CD4-positive, alpha-beta T cell (primary cell): ENCODE measurements at regions not wholly inside any gene's neighbourhood (a gene's known extent, or its start where the extent isn't known, plus 50 kb on each side); places are given as distances from the start of the nearest gene placed in this dataset.

ENCODE experiments used
- ATAC-seq: fragments of 200-7000 bp; cut with Tn5 transposase; one replicate; pipeline ENCODE4 v1.10.0; 2022; ENCODE audit warnings: mild to moderate bottlenecking; ENCODE audit not compliant: poor library complexity
- CTCF ChIA-PET: fragments of 350-600 bp; sonication (Branson Sonifier 250); formaldehyde crosslinking; loops from one replicate; lab custom pipeline; 2021; ENCODE audit warnings: antibody characterized with exemption, inconsistent platforms; lab: Charles Lee
- POLR2A ChIA-PET: fragments of 350-600 bp; sonication (Branson Sonifier 250); formaldehyde crosslinking; loops from one replicate; lab custom pipeline; 2021; ENCODE audit warnings: antibody characterized with exemption, inconsistent platforms; lab: Charles Lee
- DNase-seq, 14 experiments: peaks; one replicate each; pipeline ENCODE4 v3.0.0-alpha.2; 2013 to 2020; ENCODE audit warnings: mixed read lengths in 2 of 14
- H3K27ac ChIP-seq, 2 donors: one replicate each; pipeline versions ENCODE4 v1.5.1 to v1.7.0; 2013; ENCODE audit warnings: low read length in 2 of 2, low read depth in 1 of 2, mild to moderate bottlenecking in 1 of 2
- H3K27me3 ChIP-seq, 2 experiments: 1 replicate in 1 of 2; 2 replicates in 1 of 2; pipeline versions ENCODE4 v1.6.1 to v1.7.0; 2013; ENCODE audit warnings: low read length in 2 of 2, control low read depth in 1 of 2, mild to moderate bottlenecking in 1 of 2, moderate library complexity in 1 of 2; ENCODE audit not compliant: insufficient read depth in 2 of 2, control insufficient read depth in 1 of 2
- H3K36me3 ChIP-seq: one replicate; pipeline ENCODE4 v1.6.1; 2013; ENCODE audit warnings: low read length, control low read depth; ENCODE audit not compliant: insufficient read depth
- H3K4me1 ChIP-seq: one replicate; pipeline ENCODE4 v1.6.1; 2013; ENCODE audit warnings: low read length, control low read depth; ENCODE audit not compliant: insufficient read depth
- H3K4me3 ChIP-seq: one replicate; pipeline ENCODE4 v1.5.1; 2013; ENCODE audit warnings: mild to moderate bottlenecking, low read length, moderate library complexity
- H3K9me3 ChIP-seq, 2 experiments: 1 replicate in 1 of 2; 2 replicates in 1 of 2; pipeline versions ENCODE4 v1.6.1 to v1.7.0; 2013; ENCODE audit warnings: low read length in 2 of 2, mild to moderate bottlenecking in 2 of 2, control low read depth in 1 of 2, moderate library complexity in 1 of 2; ENCODE audit not compliant: control insufficient read depth in 1 of 2, insufficient read depth in 1 of 2
- H3K27ac Mint-ChIP-seq: one replicate; pipeline ENCODE4 v1.8.0; 2020; ENCODE audit warnings: mixed read lengths
- H3K27me3 Mint-ChIP-seq: one replicate; pipeline ENCODE4 v1.8.0; 2021; ENCODE audit warnings: mixed read lengths
- H3K36me3 Mint-ChIP-seq: one replicate; pipeline ENCODE4 v1.8.0; 2021; ENCODE audit warnings: low read depth, mixed read lengths
- H3K4me1 Mint-ChIP-seq: one replicate; pipeline ENCODE4 v1.8.0; 2021; ENCODE audit warnings: low read depth, mixed read lengths
- H3K4me3 Mint-ChIP-seq: one replicate; pipeline ENCODE4 v1.8.0; 2020; ENCODE audit warnings: mild to moderate bottlenecking, mixed read lengths
- H3K9me3 Mint-ChIP-seq: one replicate; pipeline ENCODE4 v1.8.0; 2020; ENCODE audit warnings: mixed read lengths
- CTCF ChIP-seq: fragments of 200-600 bp; IDR thresholded peaks from one replicate; pipeline ENCODE4 v1.8.0; 2022; ENCODE audit warnings: antibody characterized with exemption, mild to moderate bottlenecking
- intact Hi-C, 2 experiments: fragments of 100-400 bp; cut with DNase I in 1 of 2; cut with micrococcal nuclease in 1 of 2; formaldehyde crosslinking; loops; one replicate each; pipeline versions ENCODE4 v1.15.1 to v1.9.0; 2023 to 2025; cut with DNase I, micrococcal nuclease

GRCh38 chr18:67618061-67618460 is 101.5 kb upstream of the DSEL start:
- DNase-seq (no peak), ATAC-seq (no peak)
- CTCF ChIA-PET = no interaction called here

GRCh38 chr18:67615876-67616275 is 99.4 kb upstream of the DSEL start:
- H3K4me3 Mint-ChIP-seq = no peak overlapping the region
- H3K27me3 ChIP-seq = no peaks in the 10 kb centered on the region
- CTCF ChIA-PET = no interaction called here
- H3K27ac ChIP-seq = no peak overlapping the region
- H3K9me3 Mint-ChIP-seq = no peaks in the 10 kb centered on the region
- no peaks in the 10 kb centered on the region for H3K4me1 ChIP-seq
- H3K36me3 Mint-ChIP-seq = no peaks in the 10 kb centered on the region
- no peaks in the 10 kb centered on the region for H3K9me3 ChIP-seq
- no peaks in the 10 kb centered on the region for H3K36me3 ChIP-seq
- POLR2A ChIA-PET = no interaction called here
- no peak for ATAC-seq
- intact Hi-C loops = no loop called here
- no peak overlapping the region for H3K4me3 ChIP-seq
- no peak overlapping the region for H3K27ac Mint-ChIP-seq
- no peaks in the 10 kb centered on the region for H3K27me3 Mint-ChIP-seq
- TF ChIP-seq CTCF = no peak
- no peak for DNase-seq
- H3K4me1 Mint-ChIP-seq = no peaks in the 10 kb centered on the region

More at GRCh38 chr18:67618061-67618460, 101.5 kb upstream of the DSEL start:
- no peak for TF ChIP-seq CTCF
- POLR2A ChIA-PET = interaction anchor here (0.5 kb wide), 1 partner anchor 116 kb away, joined by 3 read pairs; no protein-coding TSS in a partner anchor
- H3K4me3 Mint-ChIP-seq = no peak overlapping the region
- H3K27ac Mint-ChIP-seq = no peak overlapping the region
- Histone ChIP-seq H3K4me1 (no peaks in the 10 kb centered on the region), H3K9me3 (no peaks in the 10 kb centered on the region), H3K27me3 (no peaks in the 10 kb centered on the region), H3K36me3 (no peaks in the 10 kb centered on the region), H3K27ac (no peak overlapping the region), H3K4me3 (no peak overlapping the region)
- no peaks in the 10 kb centered on the region for H3K27me3 Mint-ChIP-seq
- no peaks in the 10 kb centered on the region for H3K9me3 Mint-ChIP-seq
- intact Hi-C loops = no loop called here
- no peaks in the 10 kb centered on the region for H3K4me1 Mint-ChIP-seq
- H3K36me3 Mint-ChIP-seq = no peaks in the 10 kb centered on the region

- intact Hi-C loops = no loop called here
- Mint-ChIP-seq H3K9me3 (no peaks in the 10 kb centered on the region), H3K27ac (no peak overlapping the region), H3K4me1 (no peaks in the 10 kb centered on the region), H3K36me3 (no peaks in the 10 kb centered on the region), H3K27me3 (no peaks in the 10 kb centered on the region), H3K4me3 (no peak overlapping the region)
- no peak for TF ChIP-seq CTCF
- Histone ChIP-seq H3K27ac (no peak overlapping the region), H3K4me3 (no peak overlapping the region), H3K4me1 (no peaks in the 10 kb centered on the region), H3K36me3 (no peaks in the 10 kb centered on the region), H3K27me3 (no peaks in the 10 kb centered on the region), H3K9me3 (no peaks in the 10 kb centered on the region)
- POLR2A ChIA-PET = no interaction called here
- CTCF ChIA-PET = no interaction called here
- no peak for ATAC-seq
- no peak for DNase-seq
Measured at GRCh38 chr18:67613731-67614130, 97.2 kb upstream of the DSEL start.
